CD14-positive monocyte (primary cell): ENCODE measurements at regions not wholly inside any gene's neighbourhood (a gene's known extent, or its start where the extent isn't known, plus 50 kb on each side); places are given as distances from the start of the nearest gene placed in this dataset.
A peak's percentile ranks its signal among the peaks of the same experiment; 100 is the strongest.

Experiments
- DNase-seq, 3 donors: peaks; one replicate each; pipeline ENCODE4 v3.0.0-alpha.2; 2011 to 2022
- H2AFZ ChIP-seq: 2 replicates; pipeline ENCODE4 v1.6.0; 2012; ENCODE audit warnings: mild to moderate bottlenecking, low read depth, low read length, inconsistent platforms; ENCODE audit not compliant: insufficient read depth, poor library complexity, severe bottlenecking
- H3K27ac ChIP-seq, 2 donors: 1 replicate in 1 of 2; 2 replicates in 1 of 2; pipeline ENCODE4 v1.5.1; 2012 to 2013; ENCODE audit warnings: low read length in 2 of 2, control low read depth in 1 of 2, inconsistent platforms in 1 of 2, low read depth in 1 of 2, mild to moderate bottlenecking in 1 of 2
- H3K27me3 ChIP-seq, 2 donors: one replicate each; pipeline versions ENCODE4 v1.6.0 to v1.6.1; 2011 to 2013; ENCODE audit warnings: low read length in 2 of 2; ENCODE audit not compliant: control insufficient read depth in 2 of 2, insufficient read depth in 2 of 2
- H3K36me3 ChIP-seq, 2 donors: replicated peaks in 1 of 2; 1 replicate in 1 of 2; 2 replicates in 1 of 2; pipeline versions ENCODE4 v1.5.1 to v1.6.1; 2012 to 2013; ENCODE audit warnings: low read length in 2 of 2, control low read depth in 1 of 2, inconsistent platforms in 1 of 2, mild to moderate bottlenecking in 1 of 2; ENCODE audit not compliant: insufficient read depth in 2 of 2, control insufficient read depth in 1 of 2
- H3K4me1 ChIP-seq, 2 donors: 1 replicate in 1 of 2; 2 replicates in 1 of 2; pipeline versions ENCODE4 v1.5.1 to v1.6.1; 2012 to 2013; ENCODE audit warnings: low read length in 2 of 2, control low read depth in 1 of 2, inconsistent platforms in 1 of 2, mild to moderate bottlenecking in 1 of 2, moderate library complexity in 1 of 2; ENCODE audit not compliant: insufficient read depth in 2 of 2, control insufficient read depth in 1 of 2
- H3K4me2 ChIP-seq: replicated peaks from 2 replicates; pipeline ENCODE3; 2012; ENCODE audit warnings: low read length, moderate library complexity, mild to moderate bottlenecking; ENCODE audit not compliant: poor library complexity, severe bottlenecking; ENCODE audit errors: extremely low read depth
- H3K4me3 ChIP-seq, 3 experiments: fragments of 200-600 bp in 1 of 3; sonication (generic) in 1 of 3; replicated peaks in 1 of 3; 1 replicate in 2 of 3; 2 replicates in 1 of 3; pipeline ENCODE4 v1.5.1; 2011 to 2013; ENCODE audit warnings: low read length in 3 of 3, mild to moderate bottlenecking in 3 of 3, control low read depth in 2 of 3, low read depth in 2 of 3, inconsistent platforms in 1 of 3, moderate library complexity in 1 of 3
- H3K79me2 ChIP-seq: 2 replicates; pipeline ENCODE4 v1.6.0; 2012; ENCODE audit warnings: mild to moderate bottlenecking, control low read depth, inconsistent platforms, low read length, moderate library complexity; ENCODE audit not compliant: insufficient read depth
- H3K9ac ChIP-seq: 2 replicates; pipeline ENCODE4 v1.6.0; 2017; ENCODE audit warnings: low read length, mild to moderate bottlenecking; ENCODE audit not compliant: insufficient read depth, poor library complexity, severe bottlenecking
- H3K9me3 ChIP-seq, 2 donors: replicated peaks in 1 of 2; 1 replicate in 1 of 2; 2 replicates in 1 of 2; pipeline versions ENCODE4 v1.5.1 to v1.6.1; 2012 to 2013; ENCODE audit warnings: low read length in 2 of 2, control low read depth in 1 of 2; ENCODE audit not compliant: control insufficient read depth in 1 of 2, insufficient read depth in 1 of 2
- H4K20me1 ChIP-seq: 2 replicates; pipeline ENCODE4 v1.6.0; 2012; ENCODE audit warnings: mild to moderate bottlenecking, low read length, control low read depth, moderate library complexity; ENCODE audit not compliant: insufficient read depth
- H3K27ac Mint-ChIP-seq, 7 donors: one replicate each; pipeline ENCODE4 v1.8.0; 2020; ENCODE audit warnings: mild to moderate bottlenecking in 7 of 7, mixed read lengths in 7 of 7, moderate library complexity in 6 of 7, inconsistent platforms in 2 of 7
- H3K27me3 Mint-ChIP-seq, 3 donors: one replicate each; pipeline ENCODE4 v1.8.0; 2021 to 2022; ENCODE audit warnings: low read depth in 3 of 3, mild to moderate bottlenecking in 3 of 3, mixed read lengths in 3 of 3, moderate library complexity in 3 of 3, inconsistent platforms in 1 of 3
- H3K36me3 Mint-ChIP-seq, 2 donors: one replicate each; pipeline ENCODE4 v1.8.0; 2020; ENCODE audit warnings: mixed read lengths in 2 of 2, inconsistent platforms in 1 of 2, mild to moderate bottlenecking in 1 of 2
- H3K4me1 Mint-ChIP-seq: one replicate; pipeline ENCODE4 v1.8.0; 2020; ENCODE audit warnings: mild to moderate bottlenecking, mixed read lengths
- H3K4me3 Mint-ChIP-seq, 2 donors: one replicate each; pipeline ENCODE4 v1.8.0; 2020; ENCODE audit warnings: mild to moderate bottlenecking in 2 of 2, mixed read lengths in 2 of 2, moderate library complexity in 1 of 2
- H3K9me3 Mint-ChIP-seq, 7 donors: one replicate each; pipeline ENCODE4 v1.8.0; 2020 to 2022; ENCODE audit warnings: mixed read lengths in 7 of 7, mild to moderate bottlenecking in 6 of 7, moderate library complexity in 6 of 7, inconsistent platforms in 2 of 7
- WGBS: methylation state at CpG from one replicate; pipeline ENCODE4 v1.1.5; 2013; ENCODE audit warnings: missing lambda C conversion rate; ENCODE audit not compliant: insufficient coverage; 5-methylcytosine and 5-hydroxymethylcytosine counted together
- intact Hi-C, 2 donors: fragments of 100-400 bp; cut with micrococcal nuclease; formaldehyde crosslinking; loops; one replicate each; pipeline versions ENCODE4 v1.15.0 to v1.15.1; 2023
- TF ChIP-seq, protein P1 (sequence below): fragments of 200-600 bp; IDR thresholded peaks from one replicate; pipeline ENCODE4 v1.8.0; 2022; ENCODE audit warnings: antibody characterized with exemption, mild to moderate bottlenecking

DNA sequence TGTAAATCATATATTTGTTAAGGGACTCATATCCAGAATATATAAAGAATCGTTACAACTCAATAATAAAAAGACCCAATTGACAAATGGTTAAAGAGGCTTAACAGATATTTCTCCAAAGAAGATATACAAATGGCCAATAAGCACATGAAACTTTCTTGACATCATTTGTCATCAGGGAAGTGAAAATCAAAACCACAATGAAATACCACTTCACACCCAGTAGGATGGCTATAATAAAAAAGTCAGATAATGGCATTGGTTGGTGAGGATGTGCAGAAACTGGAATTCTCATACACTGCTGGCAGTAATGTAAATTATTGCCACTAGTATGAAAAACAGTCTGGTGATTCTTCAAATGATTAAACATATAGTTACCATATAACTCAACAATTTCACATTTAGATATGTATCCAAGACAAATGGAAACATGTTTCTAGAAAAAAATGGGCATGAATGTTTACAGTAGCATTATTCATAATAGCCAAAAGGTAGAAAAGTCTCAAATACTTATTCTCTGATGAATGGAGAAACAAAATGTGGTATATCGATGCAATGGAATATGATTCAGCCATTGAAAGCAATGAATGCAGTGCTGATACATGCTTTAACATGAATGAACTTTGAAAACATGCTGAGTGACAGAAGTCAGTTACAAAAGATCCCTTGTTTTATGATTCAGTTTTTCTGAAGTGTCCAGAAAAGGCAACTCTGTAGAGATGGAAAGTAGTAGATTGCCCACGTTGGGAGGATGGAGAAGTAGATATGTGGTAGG is 304.6 kb upstream of the ZEB2 start:
- H3K27me3 Mint-ChIP-seq: no peaks in the 10 kb centered on the region
- Histone ChIP-seq H3K36me3 (no peaks in the 10 kb centered on the region), H2AFZ (no peak overlapping the region), H3K9me3 (peaks cover 0 to 3% of the 10 kb centered on the region in 2 donors), H3K4me1 (peaks cover 19 to 45% of the 10 kb centered on the region in 2 donors), H3K4me3 (peak overlapping the region in 1 of 3 experiments; percentile 57), H3K9ac (peak overlapping the region; percentile 11), H3K27ac (peak overlapping the region in 1 of 2 donors; percentile 86), H3K79me2 (no peaks in the 10 kb centered on the region), H3K4me2 (peak overlapping the region; percentile 64), H3K27me3 (no peaks in the 10 kb centered on the region), H4K20me1 (no peaks in the 10 kb centered on the region)
- TF ChIP-seq, protein P1, sequence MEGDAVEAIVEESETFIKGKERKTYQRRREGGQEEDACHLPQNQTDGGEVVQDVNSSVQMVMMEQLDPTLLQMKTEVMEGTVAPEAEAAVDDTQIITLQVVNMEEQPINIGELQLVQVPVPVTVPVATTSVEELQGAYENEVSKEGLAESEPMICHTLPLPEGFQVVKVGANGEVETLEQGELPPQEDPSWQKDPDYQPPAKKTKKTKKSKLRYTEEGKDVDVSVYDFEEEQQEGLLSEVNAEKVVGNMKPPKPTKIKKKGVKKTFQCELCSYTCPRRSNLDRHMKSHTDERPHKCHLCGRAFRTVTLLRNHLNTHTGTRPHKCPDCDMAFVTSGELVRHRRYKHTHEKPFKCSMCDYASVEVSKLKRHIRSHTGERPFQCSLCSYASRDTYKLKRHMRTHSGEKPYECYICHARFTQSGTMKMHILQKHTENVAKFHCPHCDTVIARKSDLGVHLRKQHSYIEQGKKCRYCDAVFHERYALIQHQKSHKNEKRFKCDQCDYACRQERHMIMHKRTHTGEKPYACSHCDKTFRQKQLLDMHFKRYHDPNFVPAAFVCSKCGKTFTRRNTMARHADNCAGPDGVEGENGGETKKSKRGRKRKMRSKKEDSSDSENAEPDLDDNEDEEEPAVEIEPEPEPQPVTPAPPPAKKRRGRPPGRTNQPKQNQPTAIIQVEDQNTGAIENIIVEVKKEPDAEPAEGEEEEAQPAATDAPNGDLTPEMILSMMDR: no peak
- H3K9me3 Mint-ChIP-seq: peaks cover 0 to 14% (median 10%) of the 10 kb centered on the region in 7 donors
- H3K27ac Mint-ChIP-seq: peak overlapping the region; percentile 83 to 99 (median 94)
- no peak overlapping the region for H3K4me3 Mint-ChIP-seq
- no peaks in the 10 kb centered on the region for H3K36me3 Mint-ChIP-seq
- peak in 2 of 3 donors; percentile 32 to 62 for DNase-seq
- intact Hi-C loops: no loop called here
- peaks cover 47% of the 10 kb centered on the region for H3K4me1 Mint-ChIP-seq
- 64% methylated on average over 2 of the region's 3 CpGs for WGBS

DNA sequence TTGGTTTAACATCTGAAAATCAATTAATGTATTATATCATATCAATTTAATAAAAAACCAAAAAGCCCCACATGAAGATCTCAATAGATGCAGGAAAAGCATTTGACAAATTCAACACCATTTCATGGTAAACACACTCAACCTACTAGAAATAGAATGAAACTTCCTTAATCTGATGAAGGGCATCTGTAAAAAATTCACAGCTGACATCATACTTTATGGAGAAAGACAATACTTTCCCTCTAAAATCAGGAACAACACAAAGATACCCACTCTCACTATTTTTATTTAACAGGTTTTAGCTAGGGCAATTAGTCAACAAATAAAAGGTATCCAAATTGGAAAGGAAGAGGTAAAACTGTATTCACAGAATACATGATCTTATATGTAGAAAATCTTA is 303.0 kb upstream of the ZEB2 start:
- H3K27me3 Mint-ChIP-seq: no peaks in the 10 kb centered on the region
- H3K4me1 Mint-ChIP-seq: peaks cover 42% of the 10 kb centered on the region
- H3K4me3 ChIP-seq: no peak overlapping the region
- H3K27me3 ChIP-seq: no peaks in the 10 kb centered on the region
- no peak overlapping the region for H3K9ac ChIP-seq
- TF ChIP-seq, protein P1: no peak
- H3K4me1 ChIP-seq: peaks cover 19 to 45% of the 10 kb centered on the region in 2 donors
- peak in 2 of 3 donors; percentile 15 to 71 for DNase-seq
- intact Hi-C loops: no loop called here
- H3K9me3 ChIP-seq: peaks cover 0 to 6% of the 10 kb centered on the region in 2 donors
- peak overlapping the region in 5 of 7 donors; percentile 53 to 72 (median 62) for H3K27ac Mint-ChIP-seq
- H3K4me3 Mint-ChIP-seq: no peak overlapping the region
- H3K4me2 ChIP-seq: no peak overlapping the region
- H4K20me1 ChIP-seq: no peaks in the 10 kb centered on the region
- no peaks in the 10 kb centered on the region for H3K79me2 ChIP-seq
- H3K36me3 ChIP-seq: no peaks in the 10 kb centered on the region
- peaks cover 0 to 15% (median 14%) of the 10 kb centered on the region in 7 donors for H3K9me3 Mint-ChIP-seq
- H2AFZ ChIP-seq: no peak overlapping the region
- no peaks in the 10 kb centered on the region for H3K36me3 Mint-ChIP-seq
- peak overlapping the region in 1 of 2 donors; percentile 39 for H3K27ac ChIP-seq
